Nephron (organoid): ENCODE measurements at regions not wholly inside any gene's neighbourhood (a gene's known extent, or its start where the extent isn't known, plus 50 kb on each side); places are given as distances from the start of the nearest gene placed in this dataset.
"Not testable (repeated sequence)": the region's sequence is repeated elsewhere in the genome, so short reads cannot be mapped to it uniquely, and the experiment has no call there.

Source experiments
- H3K27ac Mint-ChIP-seq, 3 experiments: 2 replicates each; pipeline ENCODE4 v1.8.0; 2020; ENCODE audit warnings: mixed read lengths in 3 of 3, mild to moderate bottlenecking in 2 of 3, moderate library complexity in 1 of 3
- H3K27me3 Mint-ChIP-seq: 2 replicates; pipeline ENCODE4 v1.8.0; 2021; ENCODE audit warnings: low read depth, mild to moderate bottlenecking, moderate library complexity, mixed read lengths
- H3K36me3 Mint-ChIP-seq: 2 replicates; pipeline ENCODE4 v1.8.0; 2020; ENCODE audit warnings: low read depth, mixed read lengths
- H3K4me1 Mint-ChIP-seq: 2 replicates; pipeline ENCODE4 v1.8.0; 2020; ENCODE audit warnings: mixed read lengths
- H3K4me3 Mint-ChIP-seq, 3 experiments: 2 replicates each; pipeline ENCODE4 v1.8.0; 2020; ENCODE audit warnings: mild to moderate bottlenecking in 3 of 3, mixed read lengths in 3 of 3, moderate library complexity in 2 of 3
- H3K9me3 Mint-ChIP-seq: 2 replicates; pipeline ENCODE4 v1.8.0; 2020; ENCODE audit warnings: mixed read lengths
- CTCF ChIP-seq, 3 experiments: fragments of 200-600 bp; sonication (generic); IDR thresholded peaks; one replicate each; pipeline ENCODE4 v1.5.0; 2021; ENCODE audit warnings: antibody characterized with exemption in 3 of 3; ENCODE audit not compliant: unreplicated experiment in 3 of 3

- no peak for TF ChIP-seq CTCF (IDR thresholded peaks at IDR 0.05; ENCODE audit: unreplicated experiment in 3 of 3)
- Mint-ChIP-seq H3K4me1 (peaks cover 3% of the 10 kb centered on the region), H3K27me3 (no peaks in the 10 kb centered on the region), H3K27ac (no peak overlapping the region), H3K36me3 (no peaks in the 10 kb centered on the region), H3K4me3 (no peak overlapping the region), H3K9me3 (peaks cover 3% of the 10 kb centered on the region)
These were observed 318.2 kb upstream of the SOX9 start for GRCh38 chr17:71802663-71803062.

GRCh38 chr17:71803656-71804284, 317.1 kb upstream of the SOX9 start:
- Mint-ChIP-seq H3K4me3 (no peak overlapping the region), H3K9me3 (peaks cover 4% of the 10 kb centered on the region), H3K36me3 (no peaks in the 10 kb centered on the region), H3K4me1 (peaks cover 3% of the 10 kb centered on the region), H3K27ac (no peak overlapping the region), H3K27me3 (no peaks in the 10 kb centered on the region)
- TF ChIP-seq CTCF (IDR thresholded peaks at IDR 0.05; ENCODE audit: unreplicated experiment in 3 of 3): no peak

- no peaks in the 10 kb centered on the region for H3K27me3 Mint-ChIP-seq
- H3K27ac Mint-ChIP-seq: no peak overlapping the region
- H3K9me3 Mint-ChIP-seq: peaks cover 24% of the 10 kb centered on the region
- H3K4me3 Mint-ChIP-seq: no peak overlapping the region
- H3K36me3 Mint-ChIP-seq: no peaks in the 10 kb centered on the region
- TF ChIP-seq CTCF (IDR thresholded peaks at IDR 0.05; ENCODE audit: unreplicated experiment in 3 of 3): no peak
- no peaks in the 10 kb centered on the region for H3K4me1 Mint-ChIP-seq
These were observed 311.3 kb upstream of the SOX9 start for GRCh38 chr17:71809537-71809936.

- H3K4me1 Mint-ChIP-seq, H3K27me3 Mint-ChIP-seq, H3K36me3 Mint-ChIP-seq, H3K4me3 Mint-ChIP-seq, H3K27ac Mint-ChIP-seq: not testable (repeated sequence)
- H3K9me3 Mint-ChIP-seq: peaks cover 20% of the 10 kb centered on the region
These were observed 307.0 kb upstream of the SOX9 start for GRCh38 chr17:71813861-71814260.

- Mint-ChIP-seq H3K4me3 (no peak overlapping the region), H3K27me3 (no peaks in the 10 kb centered on the region)
- no peak for TF ChIP-seq CTCF (IDR thresholded peaks at IDR 0.05; ENCODE audit: unreplicated experiment in 3 of 3)
These were observed 299.3 kb upstream of the SOX9 start for GRCh38 chr17:71821511-71821910.

GRCh38 chr17:71824671-71825070, 296.1 kb upstream of the SOX9 start:
- TF ChIP-seq CTCF (IDR thresholded peaks at IDR 0.05; ENCODE audit: unreplicated experiment in 3 of 3): no peak
- Mint-ChIP-seq H3K27ac (no peak overlapping the region), H3K36me3 (no peaks in the 10 kb centered on the region), H3K4me3 (no peak overlapping the region), H3K9me3 (no peaks in the 10 kb centered on the region), H3K27me3 (peaks cover 6% of the 10 kb centered on the region), H3K4me1 (peaks cover 19% of the 10 kb centered on the region)

More at GRCh38 chr17:71821511-71821910, 299.3 kb upstream of the SOX9 start:
- no peaks in the 10 kb centered on the region for H3K9me3 Mint-ChIP-seq
- peaks cover 8% of the 10 kb centered on the region for H3K4me1 Mint-ChIP-seq
- H3K27ac Mint-ChIP-seq: no peak overlapping the region
- H3K36me3 Mint-ChIP-seq: no peaks in the 10 kb centered on the region
